ENCODE measurements at regions not wholly inside any gene's neighbourhood (a gene's known extent, or its start where the extent isn't known, plus 50 kb on each side); places are given as distances from the start of the nearest gene placed in this dataset.

DNA sequence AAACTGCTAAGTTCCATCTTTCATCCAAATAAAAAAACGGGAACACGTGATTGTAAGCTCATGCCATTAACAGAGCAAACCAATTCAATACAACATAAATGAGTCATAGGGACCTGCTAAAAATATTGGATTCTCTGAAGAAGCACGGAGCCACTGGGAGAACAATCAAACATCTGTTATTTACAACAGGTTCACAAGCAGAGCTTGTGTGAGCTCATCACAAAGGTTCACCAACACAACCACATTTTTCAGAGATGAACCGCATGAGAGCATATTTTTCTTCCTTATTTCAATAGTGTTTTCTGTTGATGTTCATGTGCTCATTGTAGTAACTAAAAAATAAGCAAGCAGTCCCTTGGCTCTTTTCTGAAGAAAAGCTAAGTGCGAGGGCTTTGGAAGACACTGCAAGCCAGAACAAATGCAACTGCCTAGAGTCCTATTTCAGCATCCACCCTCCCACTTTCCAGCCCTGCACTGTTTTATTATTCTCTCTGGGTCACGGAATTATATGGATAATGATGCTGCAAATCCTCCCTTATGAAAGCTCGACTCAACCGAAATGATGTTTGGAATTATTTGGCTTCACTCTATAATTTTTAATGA, 545.8 kb downstream of the LIG4 start:
- Histone ChIP-seq H3T11ph (ENCODE audit: low read length) (no peak overlapping the region), H2BK15ac (ENCODE audit: low read depth, low read length) (no peak overlapping the region), H3K4ac (ENCODE audit: low read depth, low read length) (no peak overlapping the region), H2BK5ac (ENCODE audit: insufficient read length, low read length) (no peak overlapping the region), H3K23me2 (ENCODE audit: insufficient read length, low read depth, low read length, poor library complexity, severe bottlenecking) (no peaks in the 10 kb centered on the region), H3K27ac (ENCODE audit: insufficient read length, low read depth, low read length) (no peak overlapping the region), H3K23ac (ENCODE audit: insufficient read length, low read depth, low read length) (no peak overlapping the region), H3K4me1 (ENCODE audit: insufficient read depth, low read length) (no peaks in the 10 kb centered on the region), H2AK5ac (ENCODE audit: insufficient read length, low read length) (no peak overlapping the region), H3K4me2 (ENCODE audit: insufficient read depth, insufficient read length, low read length) (no peak overlapping the region), H3K27me3 (ENCODE audit: insufficient read depth, low read length) (no peaks in the 10 kb centered on the region), H3K9me3 (ENCODE audit: control insufficient read depth, low read depth, low read length) (no peaks in the 10 kb centered on the region), H4K20me1 (ENCODE audit: control insufficient read depth, insufficient read depth, insufficient read length) (no peaks in the 10 kb centered on the region), H3K18ac (ENCODE audit: insufficient read length, low read depth, low read length) (no peak overlapping the region), H3K79me2 (ENCODE audit: insufficient read depth, low read length) (no peaks in the 10 kb centered on the region), H3K79me1 (ENCODE audit: insufficient read depth, low read depth, low read length, poor library complexity, severe bottlenecking) (no peaks in the 10 kb centered on the region), H2BK20ac (ENCODE audit: low read depth, low read length, poor library complexity, severe bottlenecking) (no peak overlapping the region), H3K9ac (ENCODE audit: extremely low read depth, insufficient read length, low read length) (no peak overlapping the region), H4K91ac (ENCODE audit: insufficient read length, low read depth, low read length) (no peak overlapping the region), H2AFZ (ENCODE audit: low read length) (no peak overlapping the region), H3K56ac (ENCODE audit: insufficient read length, low read depth, low read length) (no peak overlapping the region), H2BK12ac (ENCODE audit: insufficient read length, low read depth, low read length) (no peak overlapping the region), H4K8ac (replicated peaks; ENCODE audit: insufficient read length, low read depth, low read length) (no peak overlapping the region), H3K14ac (ENCODE audit: insufficient read depth, low read length) (no peak overlapping the region), H2BK120ac (ENCODE audit: low read depth, low read length, poor library complexity, severe bottlenecking) (no peak overlapping the region), H4K5ac (ENCODE audit: insufficient read length, low read depth, low read length) (no peak overlapping the region)
- DNase-seq, result no peak
- H3K4me1 Mint-ChIP-seq, result no peaks in the 10 kb centered on the region
- peaks cover 2 to 5% of the 10 kb centered on the region in 2 experiments; a peak in 2 of 5 replicates for H3K9me3 Mint-ChIP-seq
- WGBS (ENCODE audit: extremely low coverage, insufficient read length, low lambda C conversion rate), result no CpG with 5 or more reads among the region's 8 CpGs
- no peak overlapping the region for H3K27ac Mint-ChIP-seq
- TF ChIP-seq, protein P1, sequence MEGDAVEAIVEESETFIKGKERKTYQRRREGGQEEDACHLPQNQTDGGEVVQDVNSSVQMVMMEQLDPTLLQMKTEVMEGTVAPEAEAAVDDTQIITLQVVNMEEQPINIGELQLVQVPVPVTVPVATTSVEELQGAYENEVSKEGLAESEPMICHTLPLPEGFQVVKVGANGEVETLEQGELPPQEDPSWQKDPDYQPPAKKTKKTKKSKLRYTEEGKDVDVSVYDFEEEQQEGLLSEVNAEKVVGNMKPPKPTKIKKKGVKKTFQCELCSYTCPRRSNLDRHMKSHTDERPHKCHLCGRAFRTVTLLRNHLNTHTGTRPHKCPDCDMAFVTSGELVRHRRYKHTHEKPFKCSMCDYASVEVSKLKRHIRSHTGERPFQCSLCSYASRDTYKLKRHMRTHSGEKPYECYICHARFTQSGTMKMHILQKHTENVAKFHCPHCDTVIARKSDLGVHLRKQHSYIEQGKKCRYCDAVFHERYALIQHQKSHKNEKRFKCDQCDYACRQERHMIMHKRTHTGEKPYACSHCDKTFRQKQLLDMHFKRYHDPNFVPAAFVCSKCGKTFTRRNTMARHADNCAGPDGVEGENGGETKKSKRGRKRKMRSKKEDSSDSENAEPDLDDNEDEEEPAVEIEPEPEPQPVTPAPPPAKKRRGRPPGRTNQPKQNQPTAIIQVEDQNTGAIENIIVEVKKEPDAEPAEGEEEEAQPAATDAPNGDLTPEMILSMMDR (conservative IDR thresholded peaks at IDR 0.05), result no peak
- H3K27me3 Mint-ChIP-seq (ENCODE audit: low read depth), result no peaks in the 10 kb centered on the region
- H3K4me3 Mint-ChIP-seq, result no peak overlapping the region
- peaks cover 0 to 9% (median 0%) of the 10 kb centered on the region in 3 experiments; a peak in 2 of 7 replicates for H3K36me3 Mint-ChIP-seq (ENCODE audit: insufficient read depth in 1 of 3, low read depth in 3 of 3)

Data from H9 (cell line).